Tibial nerve (tissue), 4 donors: ENCODE measurements at regions not wholly inside any gene's neighbourhood (a gene's known extent, or its start where the extent isn't known, plus 50 kb on each side); places are given as distances from the start of the nearest gene placed in this dataset.

Experiments
- EP300 ChIP-seq, 2 donors: sonication (generic); formaldehyde crosslinking; IDR thresholded peaks; one replicate each; pipeline ENCODE4 v1.6.1; 2017; ENCODE audit warnings: antibody characterized with exemption in 2 of 2, mild to moderate bottlenecking in 1 of 2
- POLR2A ChIP-seq, 2 donors: fragments of 450-650 bp; IDR thresholded peaks; one replicate each; pipeline ENCODE4 v1.6.1; 2017; ENCODE audit warnings: antibody characterized with exemption in 2 of 2, mild to moderate bottlenecking in 2 of 2, moderate library complexity in 2 of 2
- TF ChIP-seq, protein P1 (sequence below), 5 experiments: fragments of 200-600 bp in 3 of 5; fragments of 450-650 bp in 2 of 5; sonication (generic) in 3 of 5; IDR thresholded peaks; one replicate each; pipeline ENCODE4 v1.5.1; 2016 to 2019; ENCODE audit warnings: antibody characterized with exemption in 5 of 5, mild to moderate bottlenecking in 3 of 5, moderate library complexity in 2 of 5

DNA sequence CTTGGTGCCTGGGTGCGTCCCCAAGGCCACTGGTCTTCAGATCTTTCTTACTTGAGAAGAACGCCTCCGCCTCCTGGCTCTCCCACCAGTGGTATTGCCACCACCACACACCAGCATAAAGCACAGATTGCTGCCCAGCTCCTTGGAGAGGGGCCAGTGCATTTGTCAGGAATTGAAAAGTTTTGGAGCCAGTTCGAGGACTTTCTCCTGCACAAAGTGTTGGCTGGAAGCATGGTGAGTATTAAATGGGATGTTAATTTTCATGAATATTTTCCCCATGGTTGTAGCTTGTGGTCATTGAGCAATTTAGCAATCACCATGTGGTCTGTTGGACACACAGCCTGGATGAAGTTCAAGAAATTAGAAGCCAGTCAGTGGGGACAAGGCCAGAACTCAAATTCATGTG, 684.6 kb upstream of the FANCL start:
- TF ChIP-seq, protein P1, sequence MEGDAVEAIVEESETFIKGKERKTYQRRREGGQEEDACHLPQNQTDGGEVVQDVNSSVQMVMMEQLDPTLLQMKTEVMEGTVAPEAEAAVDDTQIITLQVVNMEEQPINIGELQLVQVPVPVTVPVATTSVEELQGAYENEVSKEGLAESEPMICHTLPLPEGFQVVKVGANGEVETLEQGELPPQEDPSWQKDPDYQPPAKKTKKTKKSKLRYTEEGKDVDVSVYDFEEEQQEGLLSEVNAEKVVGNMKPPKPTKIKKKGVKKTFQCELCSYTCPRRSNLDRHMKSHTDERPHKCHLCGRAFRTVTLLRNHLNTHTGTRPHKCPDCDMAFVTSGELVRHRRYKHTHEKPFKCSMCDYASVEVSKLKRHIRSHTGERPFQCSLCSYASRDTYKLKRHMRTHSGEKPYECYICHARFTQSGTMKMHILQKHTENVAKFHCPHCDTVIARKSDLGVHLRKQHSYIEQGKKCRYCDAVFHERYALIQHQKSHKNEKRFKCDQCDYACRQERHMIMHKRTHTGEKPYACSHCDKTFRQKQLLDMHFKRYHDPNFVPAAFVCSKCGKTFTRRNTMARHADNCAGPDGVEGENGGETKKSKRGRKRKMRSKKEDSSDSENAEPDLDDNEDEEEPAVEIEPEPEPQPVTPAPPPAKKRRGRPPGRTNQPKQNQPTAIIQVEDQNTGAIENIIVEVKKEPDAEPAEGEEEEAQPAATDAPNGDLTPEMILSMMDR (IDR thresholded peaks at IDR 0.05): no peak
- no peak for TF ChIP-seq POLR2A (IDR thresholded peaks at IDR 0.05)
- TF ChIP-seq EP300 (IDR thresholded peaks at IDR 0.05): peak in 1 of 2 donors; percentile 36
